ENCODE measurements at regions not wholly inside any gene's neighbourhood (a gene's known extent, or its start where the extent isn't known, plus 50 kb on each side); places are given as distances from the start of the nearest gene placed in this dataset.

- TF ChIP-seq E2F6 (IDR thresholded peaks at IDR 0.05; ENCODE audit: borderline replicate concordance, low read depth) (no peak), CBX2 (IDR thresholded peaks at IDR 0.05; ENCODE audit: borderline replicate concordance, low read depth) (no peak), RNF2 (IDR thresholded peaks at IDR 0.05; ENCODE audit: borderline replicate concordance, low read depth) (no peak), MYC (IDR thresholded peaks at IDR 0.05; ENCODE audit: borderline replicate concordance, low read length) (no peak), MAZ (IDR thresholded peaks at IDR 0.05; ENCODE audit: borderline replicate concordance, low read depth, low read length) (no peak), POLR2A (IDR thresholded peaks at IDR 0.05; ENCODE audit: low read length) (no peak), SMC3 (IDR thresholded peaks at IDR 0.05) (no peak)
These were observed 306.6 kb downstream of the MRPL39 start (continued) for GRCh38 chr21:25300632-25301031.

GRCh38 chr21:25298512-25299491 is 308.5 kb downstream of the MRPL39 start:
- WGBS (ENCODE audit: missing lambda C conversion rate) = 0% methylated on average over 2 of the region's 2 CpGs
- Histone ChIP-seq H3K4me1 (no peaks in the 10 kb centered on the region), H3K4me3 (no peak overlapping the region), H3K9me3 (no peaks in the 10 kb centered on the region), H3K4me2 (no peak overlapping the region), H3K27ac (no peak overlapping the region)
- ATAC-seq (no peak), DNase-seq (ENCODE audit: low read depth in 1 of 2, low spot score in 1 of 2) (no peak), FAIRE-seq (no peak)
- ChIA-PET POLR2A (no interaction called here), CTCF (no interaction called here)
- TF ChIP-seq MAFK (IDR thresholded peaks at IDR 0.05; ENCODE audit: partially characterized antibody) (no peak), HES2 (IDR thresholded peaks at IDR 0.05) (no peak), EP300 (IDR thresholded peaks at IDR 0.05) (no peak), MAZ (IDR thresholded peaks at IDR 0.05; ENCODE audit: borderline replicate concordance, low read depth, low read length) (no peak), HOXA7 (CRISPR knock-in tag; IDR thresholded peaks at IDR 0.05) (no peak), MYC (IDR thresholded peaks at IDR 0.05; ENCODE audit: borderline replicate concordance, low read length) (no peak), TP53 (CRISPR knock-in tag; IDR thresholded peaks at IDR 0.05) (no peak), JUNB (IDR thresholded peaks at IDR 0.05) (no peak), RFX5 (IDR thresholded peaks at IDR 0.05) (no peak), NFE2L2 (conservative IDR thresholded peaks at IDR 0.05; ENCODE audit: low read length) (no peak), RARB (CRISPR knock-in tag; IDR thresholded peaks at IDR 0.05) (no peak), FOSB (CRISPR knock-in tag; IDR thresholded peaks at IDR 0.05) (no peak), ZFP36 (IDR thresholded peaks at IDR 0.05; ENCODE audit: borderline replicate concordance, partially characterized antibody) (no peak), TFCP2L1 (CRISPR knock-in tag; IDR thresholded peaks at IDR 0.05) (no peak), HOXB5 (CRISPR knock-in tag; IDR thresholded peaks at IDR 0.05) (no peak), SMC3 (IDR thresholded peaks at IDR 0.05) (no peak)

DNA sequence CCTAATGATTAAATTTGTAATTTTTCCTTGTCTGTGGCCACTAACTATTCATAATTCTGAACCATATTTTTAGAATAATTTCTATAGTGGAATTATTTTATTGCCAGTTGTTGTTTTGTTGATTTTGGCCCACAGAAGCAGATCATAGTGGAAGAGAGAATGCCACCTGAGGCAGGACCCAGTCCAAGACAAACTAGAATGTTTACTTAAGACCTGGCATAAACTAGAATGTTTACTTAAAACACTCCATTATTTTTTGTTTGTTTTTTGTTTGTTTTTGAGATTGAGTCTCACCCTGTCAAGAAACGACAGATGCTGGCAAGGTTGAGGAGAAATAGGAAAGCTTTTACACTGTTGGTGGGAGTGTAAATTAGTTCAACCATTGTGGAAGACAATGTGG is 310.2 kb downstream of the MRPL39 start:
- TF ChIP-seq KDM5A (IDR thresholded peaks at IDR 0.05) (no peak), PHF8 (IDR thresholded peaks at IDR 0.05; ENCODE audit: borderline replicate concordance, low read depth) (no peak), CTCF (IDR thresholded peaks at IDR 0.05) (no peak), HOXB5 (CRISPR knock-in tag; IDR thresholded peaks at IDR 0.05) (no peak), EHMT2 (IDR thresholded peaks at IDR 0.05; ENCODE audit: low read depth) (no peak), ZSCAN20 (CRISPR knock-in tag; IDR thresholded peaks at IDR 0.05) (no peak), HOXB13 (CRISPR knock-in tag; IDR thresholded peaks at IDR 0.05; ENCODE audit: low read depth) (no peak), FOSB (CRISPR knock-in tag; IDR thresholded peaks at IDR 0.05) (no peak), NR3C1 (IDR thresholded peaks at IDR 0.05) (no peak), ESRRA (IDR thresholded peaks at IDR 0.05; ENCODE audit: borderline replicate concordance, low read length) (no peak), POLR2AphosphoS2 (conservative IDR thresholded peaks at IDR 0.05; ENCODE audit: low read length) (no peak), RFX5 (IDR thresholded peaks at IDR 0.05) (no peak), EP300 (IDR thresholded peaks at IDR 0.05) (no peak)
- TF ChIP-seq, protein P1, sequence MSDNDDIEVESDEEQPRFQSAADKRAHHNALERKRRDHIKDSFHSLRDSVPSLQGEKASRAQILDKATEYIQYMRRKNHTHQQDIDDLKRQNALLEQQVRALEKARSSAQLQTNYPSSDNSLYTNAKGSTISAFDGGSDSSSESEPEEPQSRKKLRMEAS (IDR thresholded peaks at IDR 0.05) = no peak
- TF ChIP-seq, protein P2, sequence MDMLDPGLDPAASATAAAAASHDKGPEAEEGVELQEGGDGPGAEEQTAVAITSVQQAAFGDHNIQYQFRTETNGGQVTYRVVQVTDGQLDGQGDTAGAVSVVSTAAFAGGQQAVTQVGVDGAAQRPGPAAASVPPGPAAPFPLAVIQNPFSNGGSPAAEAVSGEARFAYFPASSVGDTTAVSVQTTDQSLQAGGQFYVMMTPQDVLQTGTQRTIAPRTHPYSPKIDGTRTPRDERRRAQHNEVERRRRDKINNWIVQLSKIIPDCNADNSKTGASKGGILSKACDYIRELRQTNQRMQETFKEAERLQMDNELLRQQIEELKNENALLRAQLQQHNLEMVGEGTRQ (IDR thresholded peaks at IDR 0.05) = no peak
- TF ChIP-seq, protein P3, sequence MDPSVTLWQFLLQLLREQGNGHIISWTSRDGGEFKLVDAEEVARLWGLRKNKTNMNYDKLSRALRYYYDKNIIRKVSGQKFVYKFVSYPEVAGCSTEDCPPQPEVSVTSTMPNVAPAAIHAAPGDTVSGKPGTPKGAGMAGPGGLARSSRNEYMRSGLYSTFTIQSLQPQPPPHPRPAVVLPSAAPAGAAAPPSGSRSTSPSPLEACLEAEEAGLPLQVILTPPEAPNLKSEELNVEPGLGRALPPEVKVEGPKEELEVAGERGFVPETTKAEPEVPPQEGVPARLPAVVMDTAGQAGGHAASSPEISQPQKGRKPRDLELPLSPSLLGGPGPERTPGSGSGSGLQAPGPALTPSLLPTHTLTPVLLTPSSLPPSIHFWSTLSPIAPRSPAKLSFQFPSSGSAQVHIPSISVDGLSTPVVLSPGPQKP (IDR thresholded peaks at IDR 0.05; ENCODE audit: low read depth, low read length) = no peak
- POLR2A ChIA-PET = no interaction called here
- H3K27ac ChIP-seq = no peak overlapping the region
- no peak for ATAC-seq
- DNase-seq (ENCODE audit: low read depth in 1 of 2, low spot score in 1 of 2) = no peak
- 4% methylated on average over 1 of the region's 1 CpG for WGBS (ENCODE audit: missing lambda C conversion rate)
- FAIRE-seq = no peak
- no peak overlapping the region for H3K4me2 ChIP-seq
- no peak overlapping the region for H3K4me3 ChIP-seq
- CTCF ChIA-PET = no interaction called here
- H3K9me3 ChIP-seq = no peaks in the 10 kb centered on the region
- H3K4me1 ChIP-seq = no peaks in the 10 kb centered on the region

All from A549 (cell line).